ENCODE measurements at regions not wholly inside any gene's neighbourhood (a gene's known extent, or its start where the extent isn't known, plus 50 kb on each side); places are given as distances from the start of the nearest gene placed in this dataset.
"Not testable (repeated sequence)": the region's sequence is repeated elsewhere in the genome, so short reads cannot be mapped to it uniquely, and the experiment has no call there.

- DNase-seq (ENCODE audit: insufficient read length, low spot score), result no peak
- FAIRE-seq, result no peak
- TF ChIP-seq POLR2A (IDR thresholded peaks at IDR 0.05; ENCODE audit: low read depth, low read length) (no peak), TAF1 (IDR thresholded peaks at IDR 0.05; ENCODE audit: low read depth, low read length) (no peak), POLR2AphosphoS5 (IDR thresholded peaks at IDR 0.05; ENCODE audit: low read depth, low read length) (no peak), PAX5 (IDR thresholded peaks at IDR 0.05; ENCODE audit: insufficient read depth, low read length, severe bottlenecking) (no peak)
Observed at GRCh38 chr7:156384706-156385105, 255.9 kb upstream of the RNF32 start.

DNA sequence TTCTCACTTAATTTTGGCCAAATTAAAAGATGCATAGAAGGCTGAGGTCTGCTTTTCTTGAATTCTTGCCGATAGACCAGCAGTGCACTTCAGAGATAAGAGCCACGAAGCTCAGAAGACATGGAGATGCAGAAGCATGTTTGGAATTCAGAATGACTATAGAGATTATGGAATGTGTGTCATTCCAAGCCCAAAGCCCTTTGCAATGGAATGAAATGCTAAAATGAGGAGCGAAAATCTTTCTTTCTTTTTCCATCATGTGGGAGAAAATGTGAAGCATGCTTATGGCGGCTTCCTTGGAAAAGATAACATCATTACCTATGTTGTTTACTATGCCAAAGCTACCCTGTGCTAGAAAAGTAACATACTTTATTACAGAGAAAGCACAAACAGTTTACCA lies 257.0 kb upstream of the RNF32 start:
- DNase-seq (ENCODE audit: insufficient read length, low spot score) (no peak), FAIRE-seq (no peak)
- no peak for TF ChIP-seq PAX5 (IDR thresholded peaks at IDR 0.05; ENCODE audit: insufficient read depth, low read length, severe bottlenecking)
- TF ChIP-seq POLR2A (IDR thresholded peaks at IDR 0.05; ENCODE audit: low read depth, low read length), result no peak
- TF ChIP-seq POU2F2 (IDR thresholded peaks at IDR 0.05; ENCODE audit: low read depth, low read length), result no peak
- no peak for TF ChIP-seq POLR2AphosphoS5 (IDR thresholded peaks at IDR 0.05; ENCODE audit: low read depth, low read length)
- no peak for TF ChIP-seq SPI1 (IDR thresholded peaks at IDR 0.05; ENCODE audit: low read depth, low read length)
- TF ChIP-seq TAF1 (IDR thresholded peaks at IDR 0.05; ENCODE audit: low read depth, low read length), result no peak

GRCh38 chr7:156380261-156380660 lies 260.3 kb upstream of the RNF32 start:
- DNase-seq (ENCODE audit: insufficient read length, low spot score) (no peak), FAIRE-seq (no peak)
- no peak for TF ChIP-seq POLR2AphosphoS5 (IDR thresholded peaks at IDR 0.05; ENCODE audit: low read depth, low read length)
- no peak for TF ChIP-seq PAX5 (IDR thresholded peaks at IDR 0.05; ENCODE audit: insufficient read depth, low read length, severe bottlenecking)
- no peak for TF ChIP-seq SPI1 (IDR thresholded peaks at IDR 0.05; ENCODE audit: low read depth, low read length)
- no peak for TF ChIP-seq POLR2A (IDR thresholded peaks at IDR 0.05; ENCODE audit: low read depth, low read length)
- TF ChIP-seq POU2F2 (IDR thresholded peaks at IDR 0.05; ENCODE audit: low read depth, low read length), result no peak
- TF ChIP-seq TAF1 (IDR thresholded peaks at IDR 0.05; ENCODE audit: low read depth, low read length), result no peak

DNA sequence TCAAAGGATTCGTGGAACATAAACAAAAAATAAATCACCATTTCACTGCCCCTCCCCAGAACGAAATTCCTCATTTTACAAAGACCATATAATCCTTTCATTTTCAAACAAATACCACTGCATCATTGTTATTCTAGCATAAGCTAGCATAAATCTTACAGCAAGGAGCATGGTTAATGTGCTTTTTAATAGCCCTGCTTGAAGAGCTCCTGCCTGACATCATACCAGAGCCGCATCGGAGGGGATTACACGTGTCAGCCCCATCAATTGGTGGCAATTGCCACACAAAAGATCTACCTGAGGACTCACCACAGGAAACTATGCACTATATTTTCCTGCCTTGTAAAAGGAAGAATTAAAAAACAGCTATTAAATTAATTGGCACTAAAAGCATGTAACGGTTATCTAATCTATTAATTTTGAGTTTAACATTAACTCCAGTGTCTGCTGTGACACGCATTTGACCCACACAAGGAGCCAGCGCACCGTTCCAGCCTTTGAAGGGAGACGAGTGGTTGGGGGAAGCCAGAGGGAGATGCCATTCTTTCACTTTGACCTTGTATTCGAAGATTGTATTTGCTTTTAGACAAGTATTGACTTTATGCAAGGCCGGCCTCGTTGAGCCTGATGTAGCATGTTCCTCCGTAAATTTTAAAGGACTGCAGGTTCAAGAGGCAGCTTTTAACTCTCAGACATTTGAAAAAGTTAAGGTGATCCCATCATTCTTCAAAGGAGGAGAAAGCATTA lies 261.1 kb upstream of the RNF32 start:
- FAIRE-seq, result no peak
- DNase-seq (ENCODE audit: insufficient read length, low spot score), result no peak
- TF ChIP-seq POLR2A (IDR thresholded peaks at IDR 0.05; ENCODE audit: low read depth, low read length), result no peak
- no peak for TF ChIP-seq PAX5 (IDR thresholded peaks at IDR 0.05; ENCODE audit: insufficient read depth, low read length, severe bottlenecking)
- TF ChIP-seq TAF1 (IDR thresholded peaks at IDR 0.05; ENCODE audit: low read depth, low read length), result no peak
- no peak for TF ChIP-seq SPI1 (IDR thresholded peaks at IDR 0.05; ENCODE audit: low read depth, low read length)
- no peak for TF ChIP-seq POLR2AphosphoS5 (IDR thresholded peaks at IDR 0.05; ENCODE audit: low read depth, low read length)
- no peak for TF ChIP-seq POU2F2 (IDR thresholded peaks at IDR 0.05; ENCODE audit: low read depth, low read length)

DNA sequence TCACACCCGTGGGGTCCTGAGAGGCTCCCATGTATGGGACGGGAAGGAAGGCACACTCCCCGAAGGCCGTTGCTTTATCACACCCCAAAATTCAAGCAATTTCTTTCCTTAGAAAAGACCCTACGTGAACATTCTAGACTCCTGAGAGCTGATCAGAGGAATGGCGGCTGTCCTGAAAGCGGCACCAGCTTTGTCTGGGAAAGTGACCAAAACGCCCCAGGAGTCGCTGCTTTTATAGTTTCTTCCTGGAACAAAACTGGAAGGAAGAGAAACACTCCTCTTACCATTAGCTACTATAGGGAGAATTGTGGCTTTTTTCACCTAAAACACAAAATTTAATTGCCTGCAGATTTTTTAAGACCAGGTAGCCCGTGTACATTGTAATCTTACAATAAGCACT lies 261.8 kb upstream of the RNF32 start:
- DNase-seq (ENCODE audit: insufficient read length, low spot score) (no peak), FAIRE-seq (no peak)
- TF ChIP-seq POLR2AphosphoS5 (IDR thresholded peaks at IDR 0.05; ENCODE audit: low read depth, low read length) (no peak), POLR2A (IDR thresholded peaks at IDR 0.05; ENCODE audit: low read depth, low read length) (no peak), TAF1 (IDR thresholded peaks at IDR 0.05; ENCODE audit: low read depth, low read length) (no peak), SPI1 (IDR thresholded peaks at IDR 0.05; ENCODE audit: low read depth, low read length) (no peak), PAX5 (IDR thresholded peaks at IDR 0.05; ENCODE audit: insufficient read depth, low read length, severe bottlenecking) (no peak), POU2F2 (IDR thresholded peaks at IDR 0.05; ENCODE audit: low read depth, low read length) (no peak)

- DNase-seq (ENCODE audit: insufficient read length, low spot score), result no peak
- TF ChIP-seq PAX5 (IDR thresholded peaks at IDR 0.05; ENCODE audit: insufficient read depth, low read length, severe bottlenecking), result no peak
- FAIRE-seq, result no peak
Observed at GRCh38 chr7:156376317-156376716, 264.3 kb upstream of the RNF32 start.

DNA sequence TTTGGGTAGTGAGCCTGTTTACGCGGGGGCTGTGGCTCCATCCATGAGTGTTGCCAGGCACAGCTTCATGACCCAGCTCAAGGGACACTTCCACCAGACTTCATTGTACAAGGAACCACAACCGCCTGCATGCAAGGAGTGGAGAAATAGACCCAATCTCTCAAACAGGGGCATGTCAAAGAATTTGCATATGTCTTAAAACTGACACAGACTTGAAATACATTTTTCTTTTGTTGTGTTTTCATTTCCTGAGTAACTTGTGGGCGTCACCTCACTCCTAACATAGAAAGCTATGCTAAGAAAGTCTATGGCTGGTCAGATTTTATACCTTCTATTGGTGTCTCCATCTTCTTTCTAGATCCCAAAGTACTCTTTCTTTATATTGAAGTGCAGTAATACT lies 266.2 kb upstream of the RNF32 start:
- TF ChIP-seq SPI1 (IDR thresholded peaks at IDR 0.05; ENCODE audit: low read depth, low read length) (no peak), POLR2A (IDR thresholded peaks at IDR 0.05; ENCODE audit: low read depth, low read length) (no peak), TAF1 (IDR thresholded peaks at IDR 0.05; ENCODE audit: low read depth, low read length) (no peak), POLR2AphosphoS5 (IDR thresholded peaks at IDR 0.05; ENCODE audit: low read depth, low read length) (no peak), POU2F2 (IDR thresholded peaks at IDR 0.05; ENCODE audit: low read depth, low read length) (no peak), PAX5 (IDR thresholded peaks at IDR 0.05; ENCODE audit: insufficient read depth, low read length, severe bottlenecking) (no peak)
- no peak for DNase-seq (ENCODE audit: insufficient read length, low spot score)
- no peak for FAIRE-seq

GRCh38 chr7:156369929-156370328 lies 270.6 kb upstream of the RNF32 start:
- FAIRE-seq; DNase-seq (ENCODE audit: insufficient read length, low spot score): not testable (repeated sequence)

GRCh38 chr7:156368053-156368843 lies 272.3 kb upstream of the RNF32 start:
- no peak for FAIRE-seq
- TF ChIP-seq TAF1 (IDR thresholded peaks at IDR 0.05; ENCODE audit: low read depth, low read length) (no peak), POLR2AphosphoS5 (IDR thresholded peaks at IDR 0.05; ENCODE audit: low read depth, low read length) (no peak), SPI1 (IDR thresholded peaks at IDR 0.05; ENCODE audit: low read depth, low read length) (no peak), POLR2A (IDR thresholded peaks at IDR 0.05; ENCODE audit: low read depth, low read length) (no peak), PAX5 (IDR thresholded peaks at IDR 0.05; ENCODE audit: insufficient read depth, low read length, severe bottlenecking) (no peak), POU2F2 (IDR thresholded peaks at IDR 0.05; ENCODE audit: low read depth, low read length) (no peak)
- no peak for DNase-seq (ENCODE audit: insufficient read length, low spot score)

DNA sequence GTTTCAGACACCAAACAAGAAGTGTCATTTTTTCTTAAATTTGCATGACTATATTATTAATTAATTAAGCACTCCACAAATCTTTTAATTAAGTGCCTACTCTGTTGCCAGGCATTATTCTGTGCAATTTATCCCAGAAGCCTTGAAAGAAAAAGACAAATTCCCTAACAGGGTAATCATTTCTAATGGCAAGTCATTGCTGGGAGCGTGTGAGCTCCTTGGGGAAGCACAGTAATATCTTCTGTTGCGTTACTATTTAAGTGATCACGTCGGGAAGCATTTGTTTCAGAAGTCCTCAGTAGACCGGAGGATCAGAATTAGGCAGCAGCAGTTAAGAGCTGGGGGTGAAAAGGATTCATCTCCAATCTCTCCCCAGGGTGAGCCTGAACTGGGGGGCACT lies 276.8 kb upstream of the RNF32 start:
- DNase-seq (ENCODE audit: insufficient read length, low spot score), result no peak
- no peak for TF ChIP-seq POU2F2 (IDR thresholded peaks at IDR 0.05; ENCODE audit: low read depth, low read length)
- TF ChIP-seq POLR2AphosphoS5 (IDR thresholded peaks at IDR 0.05; ENCODE audit: low read depth, low read length), result no peak
- TF ChIP-seq SPI1 (IDR thresholded peaks at IDR 0.05; ENCODE audit: low read depth, low read length), result no peak
- no peak for TF ChIP-seq PAX5 (IDR thresholded peaks at IDR 0.05; ENCODE audit: insufficient read depth, low read length, severe bottlenecking)
- TF ChIP-seq POLR2A (IDR thresholded peaks at IDR 0.05; ENCODE audit: low read depth, low read length), result no peak
- TF ChIP-seq TAF1 (IDR thresholded peaks at IDR 0.05; ENCODE audit: low read depth, low read length), result no peak
- FAIRE-seq, result no peak
